BJ (cell line): ENCODE measurements at regions not wholly inside any gene's neighbourhood (a gene's known extent, or its start where the extent isn't known, plus 50 kb on each side); places are given as distances from the start of the nearest gene placed in this dataset.

Source experiments
- CTCF ChIA-PET: fragments of 350-600 bp; formaldehyde crosslinking; extraction: SDS; loops from one replicate; lab custom pipeline; 2021; ENCODE audit warnings: antibody characterized with exemption, inconsistent platforms; lab: Yijun Ruan, JAX
- POLR2A ChIA-PET: fragments of 300-600 bp; sonication (Branson Sonifier 250); formaldehyde crosslinking; extraction: SDS; loops from one replicate; lab custom pipeline; 2021; ENCODE audit warnings: antibody characterized with exemption; lab: Charles Lee
- DNase-seq: peaks from one replicate; pipeline ENCODE4 v3.0.0-alpha.2; 2011; ENCODE audit warnings: low read depth
- H3K27me3 ChIP-seq: 2 replicates; pipeline ENCODE4 v1.6.0; 2011; ENCODE audit warnings: low read length; ENCODE audit not compliant: control insufficient read depth, insufficient read depth
- H3K36me3 ChIP-seq: 2 replicates; pipeline ENCODE4 v1.5.1; 2011; ENCODE audit warnings: low read length; ENCODE audit not compliant: control insufficient read depth, insufficient read depth
- H3K4me3 ChIP-seq: 2 replicates; pipeline ENCODE4 v1.5.1; 2011; ENCODE audit warnings: low read depth, mild to moderate bottlenecking, control low read depth, low read length
- TF ChIP-seq, protein P1 (sequence below): IDR thresholded peaks from 2 replicates; pipeline ENCODE4 v1.5.1; 2011; ENCODE audit warnings: low read depth, mild to moderate bottlenecking, control low read depth, inconsistent platforms, low read length, moderate library complexity; ENCODE audit not compliant: insufficient read depth

DNA sequence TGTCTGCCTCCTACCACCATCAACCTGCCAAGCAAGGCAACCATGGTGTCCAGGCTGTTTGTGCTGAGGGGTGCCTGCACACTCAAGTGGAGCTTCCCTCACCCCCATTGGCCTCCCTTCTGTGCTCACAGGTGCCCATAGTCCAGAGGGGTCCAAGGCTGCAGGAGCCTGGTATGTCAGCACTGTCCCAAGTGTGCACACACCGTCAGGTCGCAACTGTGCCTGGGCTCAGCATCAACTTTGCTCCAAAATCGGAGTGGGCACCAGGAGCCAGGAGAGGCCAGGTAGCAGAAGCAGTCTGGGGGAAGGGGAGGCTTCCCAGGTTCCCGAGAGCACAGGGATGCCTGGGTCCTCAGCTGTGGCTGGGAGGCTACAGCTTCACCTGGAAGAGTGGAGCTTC, 1528.2 kb upstream of the SLC39A10 start:
- no peak for DNase-seq
- H3K27me3 ChIP-seq, result no peaks in the 10 kb centered on the region
- ChIA-PET CTCF (no interaction called here), POLR2A (no interaction called here)
- no peak overlapping the region for H3K4me3 ChIP-seq
- H3K36me3 ChIP-seq, result no peaks in the 10 kb centered on the region
- TF ChIP-seq, protein P1, sequence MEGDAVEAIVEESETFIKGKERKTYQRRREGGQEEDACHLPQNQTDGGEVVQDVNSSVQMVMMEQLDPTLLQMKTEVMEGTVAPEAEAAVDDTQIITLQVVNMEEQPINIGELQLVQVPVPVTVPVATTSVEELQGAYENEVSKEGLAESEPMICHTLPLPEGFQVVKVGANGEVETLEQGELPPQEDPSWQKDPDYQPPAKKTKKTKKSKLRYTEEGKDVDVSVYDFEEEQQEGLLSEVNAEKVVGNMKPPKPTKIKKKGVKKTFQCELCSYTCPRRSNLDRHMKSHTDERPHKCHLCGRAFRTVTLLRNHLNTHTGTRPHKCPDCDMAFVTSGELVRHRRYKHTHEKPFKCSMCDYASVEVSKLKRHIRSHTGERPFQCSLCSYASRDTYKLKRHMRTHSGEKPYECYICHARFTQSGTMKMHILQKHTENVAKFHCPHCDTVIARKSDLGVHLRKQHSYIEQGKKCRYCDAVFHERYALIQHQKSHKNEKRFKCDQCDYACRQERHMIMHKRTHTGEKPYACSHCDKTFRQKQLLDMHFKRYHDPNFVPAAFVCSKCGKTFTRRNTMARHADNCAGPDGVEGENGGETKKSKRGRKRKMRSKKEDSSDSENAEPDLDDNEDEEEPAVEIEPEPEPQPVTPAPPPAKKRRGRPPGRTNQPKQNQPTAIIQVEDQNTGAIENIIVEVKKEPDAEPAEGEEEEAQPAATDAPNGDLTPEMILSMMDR, result no peak

DNA sequence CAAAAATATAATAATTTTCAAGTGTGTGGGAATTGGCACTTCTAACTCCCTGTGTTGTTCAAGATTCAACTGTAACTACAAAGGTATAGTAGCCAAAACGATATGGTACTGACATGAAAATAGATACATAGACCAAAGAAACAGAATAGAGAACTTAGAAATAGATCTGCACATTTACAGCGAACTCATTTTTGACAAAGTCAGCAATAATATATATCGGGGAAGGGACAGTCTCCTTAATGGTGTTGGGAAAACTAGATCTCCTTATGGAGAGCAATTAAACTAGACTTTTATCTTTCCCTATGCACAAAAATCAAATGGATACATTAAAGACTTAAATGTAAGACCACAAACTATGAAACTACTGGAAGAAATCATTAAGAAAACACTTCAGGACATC, 1530.6 kb upstream of the SLC39A10 start:
- CTCF ChIA-PET, result no interaction called here
- DNase-seq, result no peak

DNA sequence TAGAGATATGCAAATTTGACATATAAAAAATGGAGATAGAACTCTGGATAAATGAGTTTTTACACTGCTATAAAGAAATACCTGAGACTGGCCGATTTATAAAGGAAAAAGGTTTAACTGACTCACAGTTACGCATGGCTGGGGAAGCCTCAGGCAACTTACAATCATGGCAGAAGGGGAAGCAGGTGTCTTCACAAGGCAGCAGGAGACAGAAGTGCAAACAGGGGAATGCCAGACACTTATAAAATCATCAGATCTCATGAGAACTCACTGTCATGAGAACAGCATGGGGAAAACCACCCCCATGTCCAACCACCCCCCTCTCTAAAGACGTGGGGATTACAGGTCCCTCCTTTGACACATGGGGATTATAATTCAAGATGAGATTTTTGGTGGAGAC, 1540.2 kb upstream of the SLC39A10 start:
- no peak overlapping the region for H3K4me3 ChIP-seq
- DNase-seq, result no peak
- ChIA-PET CTCF (no interaction called here), POLR2A (no interaction called here)
- TF ChIP-seq, protein P1, result no peak
- H3K27me3 ChIP-seq, result no peaks in the 10 kb centered on the region
- no peaks in the 10 kb centered on the region for H3K36me3 ChIP-seq

More for the DNA sequence above, 1530.6 kb upstream of the SLC39A10 start:
- POLR2A ChIA-PET, result no interaction called here
- TF ChIP-seq, protein P1, result no peak
- Histone ChIP-seq H3K4me3 (no peak overlapping the region), H3K36me3 (no peaks in the 10 kb centered on the region), H3K27me3 (no peaks in the 10 kb centered on the region)

DNA sequence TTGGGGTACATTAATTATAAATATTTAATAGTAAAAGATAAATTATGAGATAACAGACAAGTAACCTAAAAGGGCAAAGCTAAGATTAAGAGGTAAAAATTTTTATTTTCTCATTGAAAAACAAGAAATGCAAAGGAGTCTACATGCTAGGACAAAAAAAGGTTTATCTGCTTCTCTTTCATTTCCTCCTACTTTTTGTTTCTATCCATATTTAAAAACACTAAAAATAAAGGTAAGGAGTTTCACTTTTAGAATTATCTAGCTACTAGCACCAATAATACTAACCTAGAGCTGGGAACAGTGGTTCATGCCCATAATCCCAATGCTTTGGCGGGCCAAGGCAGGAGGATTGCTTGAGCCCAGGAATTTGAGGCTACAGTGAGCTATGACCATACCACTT, 1551.7 kb upstream of the SLC39A10 start:
- H3K4me3 ChIP-seq, result no peak overlapping the region
- TF ChIP-seq, protein P1, result no peak
- DNase-seq, result no peak
- no peaks in the 10 kb centered on the region for H3K27me3 ChIP-seq
- POLR2A ChIA-PET, result no interaction called here
- CTCF ChIA-PET, result no interaction called here
- H3K36me3 ChIP-seq, result no peaks in the 10 kb centered on the region

DNA sequence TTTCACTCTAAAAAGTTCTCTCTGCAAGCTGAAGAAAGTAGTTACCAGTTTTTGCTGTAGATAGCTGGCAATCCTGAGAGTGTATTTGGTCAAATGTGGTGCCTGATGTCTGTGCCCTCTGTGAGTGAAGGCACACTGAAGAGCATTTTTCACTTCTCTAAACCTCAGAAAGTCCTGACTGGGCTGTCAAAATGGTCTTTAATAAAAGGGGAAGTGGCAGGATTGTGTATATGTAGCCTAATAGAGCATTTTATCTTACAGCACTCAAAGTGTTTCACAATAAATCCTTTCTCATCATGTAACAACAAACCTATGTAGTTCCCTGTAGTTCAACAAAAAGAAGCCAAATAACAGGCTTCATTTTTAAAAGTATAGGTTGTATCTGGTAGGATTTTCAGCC, 1552.3 kb upstream of the SLC39A10 start:
- Histone ChIP-seq H3K36me3 (no peaks in the 10 kb centered on the region), H3K4me3 (no peak overlapping the region), H3K27me3 (no peaks in the 10 kb centered on the region)
- TF ChIP-seq, protein P1, result no peak
- POLR2A ChIA-PET, result no interaction called here
- CTCF ChIA-PET, result no interaction called here
- DNase-seq, result no peak
